Liver (tissue), 3 donors: ENCODE measurements at regions not wholly inside any gene's neighbourhood (a gene's known extent, or its start where the extent isn't known, plus 50 kb on each side); places are given as distances from the start of the nearest gene placed in this dataset.

Experiments used
- GABPA ChIP-seq, 2 donors: IDR thresholded peaks in 1 of 2; conservative IDR thresholded peaks in 1 of 2; 2 replicates each; pipeline ENCODE4 v1.6.1; 2016; ENCODE audit warnings: antibody characterized with exemption in 2 of 2, mild to moderate bottlenecking in 1 of 2, moderate library complexity in 1 of 2
- JUND ChIP-seq, 2 donors: IDR thresholded peaks; 2 replicates each; pipeline ENCODE4 v1.6.1; 2016; ENCODE audit warnings: antibody characterized with exemption in 2 of 2
- SP1 ChIP-seq: IDR thresholded peaks from 2 replicates; pipeline ENCODE4 v1.6.1; 2018; ENCODE audit warnings: antibody characterized with exemption, mild to moderate bottlenecking
- TF ChIP-seq, protein P1 (sequence below): fragments of 150-350 bp; IDR thresholded peaks from 2 replicates; pipeline ENCODE4 v1.5.1; 2017; ENCODE audit warnings: improper control_type of control experiment, low read depth, low read length; ENCODE audit not compliant: missing input control
- donor health status: healthy.
- donor health status: healthy.

DNA sequence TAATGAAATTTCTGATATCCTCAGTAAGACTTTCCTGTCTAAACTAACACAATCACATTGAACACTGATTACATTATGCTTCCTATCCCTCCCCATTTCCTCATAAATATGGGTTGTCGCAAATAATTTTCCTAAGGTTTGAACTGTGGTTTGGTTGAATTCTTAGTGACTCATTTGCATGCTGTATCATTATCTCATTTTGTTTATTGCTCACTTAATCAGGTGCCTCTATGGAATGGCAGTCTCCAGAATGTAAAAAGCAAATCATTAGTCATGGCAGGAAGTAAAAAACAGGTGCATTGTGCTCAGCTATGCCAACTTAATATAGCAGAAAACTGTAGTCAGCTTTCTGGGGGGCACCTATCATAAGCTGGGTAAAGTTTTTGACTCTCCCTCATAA is 216.0 kb upstream of the ZBTB20 start:
- TF ChIP-seq, protein P1, sequence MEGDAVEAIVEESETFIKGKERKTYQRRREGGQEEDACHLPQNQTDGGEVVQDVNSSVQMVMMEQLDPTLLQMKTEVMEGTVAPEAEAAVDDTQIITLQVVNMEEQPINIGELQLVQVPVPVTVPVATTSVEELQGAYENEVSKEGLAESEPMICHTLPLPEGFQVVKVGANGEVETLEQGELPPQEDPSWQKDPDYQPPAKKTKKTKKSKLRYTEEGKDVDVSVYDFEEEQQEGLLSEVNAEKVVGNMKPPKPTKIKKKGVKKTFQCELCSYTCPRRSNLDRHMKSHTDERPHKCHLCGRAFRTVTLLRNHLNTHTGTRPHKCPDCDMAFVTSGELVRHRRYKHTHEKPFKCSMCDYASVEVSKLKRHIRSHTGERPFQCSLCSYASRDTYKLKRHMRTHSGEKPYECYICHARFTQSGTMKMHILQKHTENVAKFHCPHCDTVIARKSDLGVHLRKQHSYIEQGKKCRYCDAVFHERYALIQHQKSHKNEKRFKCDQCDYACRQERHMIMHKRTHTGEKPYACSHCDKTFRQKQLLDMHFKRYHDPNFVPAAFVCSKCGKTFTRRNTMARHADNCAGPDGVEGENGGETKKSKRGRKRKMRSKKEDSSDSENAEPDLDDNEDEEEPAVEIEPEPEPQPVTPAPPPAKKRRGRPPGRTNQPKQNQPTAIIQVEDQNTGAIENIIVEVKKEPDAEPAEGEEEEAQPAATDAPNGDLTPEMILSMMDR: no peak
- TF ChIP-seq JUND (IDR thresholded peaks at IDR 0.05): no peak
- TF ChIP-seq GABPA (IDR thresholded peaks at IDR 0.05 in 1 of 2, conservative IDR thresholded peaks at IDR 0.05 in 1 of 2): no peak
- TF ChIP-seq SP1: no peak
